ENCODE measurements at regions not wholly inside any gene's neighbourhood (a gene's known extent, or its start where the extent isn't known, plus 50 kb on each side); places are given as distances from the start of the nearest gene placed in this dataset.
"Not testable (repeated sequence)": the region's sequence is repeated elsewhere in the genome, so short reads cannot be mapped to it uniquely, and the experiment has no call there.

- DNase-seq, result no peak
Measured at GRCh38 chr14:35987731-35988130, 161.6 kb downstream of the BRMS1L start.

GRCh38 chr14:35986219-35986573 is 160.1 kb downstream of the BRMS1L start:
- DNase-seq, result no peak

- no peak for DNase-seq
Measured at GRCh38 chr14:35985474-35986218, 159.5 kb downstream of the BRMS1L start.

- no peak for DNase-seq
Measured at GRCh38 chr14:35979531-35979930, 153.4 kb downstream of the BRMS1L start.

- no peak for DNase-seq
Measured at GRCh38 chr14:35978561-35978960, 152.4 kb downstream of the BRMS1L start.

- no peak for DNase-seq
Measured at GRCh38 chr14:35975814-35976213, 149.7 kb downstream of the BRMS1L start.

GRCh38 chr14:35973770-35974169 is 147.6 kb downstream of the BRMS1L start:
- DNase-seq, result no peak

GRCh38 chr14:35971965-35972630 is 146.0 kb downstream of the BRMS1L start:
- no peak for DNase-seq

GRCh38 chr14:35969310-35969709 is 143.2 kb downstream of the BRMS1L start:
- DNase-seq, result no peak

GRCh38 chr14:35965400-35965799 is 139.3 kb downstream of the BRMS1L start:
- DNase-seq, result no peak

- DNase-seq, result no peak
Measured at GRCh38 chr14:35964697-35965286, 138.7 kb downstream of the BRMS1L start.

GRCh38 chr14:35963209-35963608 is 137.1 kb downstream of the BRMS1L start:
- no peak for DNase-seq

- no peak for DNase-seq
Measured at GRCh38 chr14:35961697-35962274, 135.6 kb downstream of the BRMS1L start.

- DNase-seq, result no peak
Measured at GRCh38 chr14:35959835-35960234, 133.7 kb downstream of the BRMS1L start.

GRCh38 chr14:35958499-35958898 is 132.4 kb downstream of the BRMS1L start:
- DNase-seq, result no peak

- DNase-seq, result no peak
Measured at GRCh38 chr14:35956376-35957085, 130.4 kb downstream of the BRMS1L start.

GRCh38 chr14:35952584-35952983 is 126.4 kb downstream of the BRMS1L start:
- no peak for DNase-seq

GRCh38 chr14:35949920-35950513 is 123.9 kb downstream of the BRMS1L start:
- no peak for DNase-seq

- DNase-seq, result not testable (repeated sequence)
Measured at GRCh38 chr14:35947983-35948382, 121.8 kb downstream of the BRMS1L start.

- peak; percentile 10 for DNase-seq
Measured at GRCh38 chr14:35944847-35945246, 118.7 kb downstream of the BRMS1L start.

GRCh38 chr14:35940291-35940690 is 114.2 kb downstream of the BRMS1L start:
- no peak for DNase-seq

- DNase-seq, result no peak
Measured at GRCh38 chr14:35938770-35939169, 112.6 kb downstream of the BRMS1L start.

GRCh38 chr14:35934499-35934898 is 108.4 kb downstream of the BRMS1L start:
- no peak for DNase-seq
